Heart right ventricle (tissue), 16 donors: ENCODE measurements at regions not wholly inside any gene's neighbourhood (a gene's known extent, or its start where the extent isn't known, plus 50 kb on each side); places are given as distances from the start of the nearest gene placed in this dataset.

Experiments used
- ATAC-seq, 8 donors: fragments of 200-7000 bp; cut with Tn5 transposase; one replicate each; pipeline ENCODE4 v1.9.1; 2020; ENCODE audit warnings: mild to moderate bottlenecking in 8 of 8, moderate library complexity in 8 of 8, moderate number of reproducible peaks in 1 of 8
- DNase-seq, 2 donors: peaks; one replicate each; pipeline ENCODE4 v3.0.0-alpha.2; 2020
- H3K27ac ChIP-seq, 10 donors: fragments of 200-600 bp; sonication (generic) in 2 of 10; one replicate each; pipeline versions ENCODE4 v1.5.0 to v1.8.0; 2020 to 2022; ENCODE audit warnings: mild to moderate bottlenecking in 3 of 10
- H3K27me3 ChIP-seq, 7 donors: fragments of 200-600 bp; one replicate each; pipeline ENCODE4 v1.8.0; 2021 to 2022; ENCODE audit warnings: mild to moderate bottlenecking in 2 of 7
- H3K36me3 ChIP-seq, 9 donors: fragments of 200-600 bp; sonication (generic) in 1 of 9; one replicate each; pipeline versions ENCODE4 v1.5.0 to v1.8.0; 2020 to 2022; ENCODE audit warnings: mild to moderate bottlenecking in 2 of 9
- H3K4me1 ChIP-seq, 9 donors: fragments of 200-600 bp; sonication (generic) in 1 of 9; one replicate each; pipeline versions ENCODE4 v1.5.0 to v1.8.0; 2020 to 2022; ENCODE audit warnings: mild to moderate bottlenecking in 4 of 9
- H3K4me3 ChIP-seq, 10 donors: fragments of 200-600 bp; sonication (generic) in 2 of 10; one replicate each; pipeline versions ENCODE4 v1.5.0 to v1.8.0; 2020 to 2022; ENCODE audit warnings: mild to moderate bottlenecking in 7 of 10, moderate library complexity in 2 of 10
- H3K9me3 ChIP-seq, 11 donors: fragments of 200-600 bp in 10 of 11; sonication (generic) in 2 of 11; one replicate each; pipeline versions ENCODE4 v1.5.0 to v1.8.0; 2013 to 2022; ENCODE audit warnings: mild to moderate bottlenecking in 2 of 11, control low read depth in 1 of 11, moderate library complexity in 1 of 11
- WGBS, 2 donors: extraction: QIAGEN DNeasy Blood & Tissue Kit; methylation state at CpG; one replicate each; pipeline ENCODE4 v1.1.7; 2013; ENCODE audit warnings: inconsistent platforms in 1 of 2; 5-methylcytosine and 5-hydroxymethylcytosine counted together
- intact Hi-C, 10 donors: fragments of 100-400 bp; cut with DNase I; formaldehyde crosslinking; loops; one replicate each; pipeline versions ENCODE4 v1.11.1 to v1.14.2; 2022
- TF ChIP-seq, protein P1 (sequence below), 9 donors: fragments of 200-600 bp; sonication (generic) in 2 of 9; IDR thresholded peaks; one replicate each; pipeline versions ENCODE4 v1.5.0 to v1.8.0; 2021 to 2022; ENCODE audit warnings: antibody characterized with exemption in 9 of 9, mild to moderate bottlenecking in 5 of 9, moderate library complexity in 1 of 9
- donor health status: Arrhythmogenic right ventricular cardiomyopathy.
- donor health status: ischemic (EF 13 %, LVEDD 7.1; RV severe dilation, severe dysfunction).
- donor health status: healthy with polysubstance abuse.
- donor health status: DM: no; HTN: yes; CAD: no.
- donor health status: DM: no; HTN: no; CAD: no.
- donor health status: ischemic (EF 25% LVEDD 6.9; RV normal size, moderate dysfunction).
- donor health status: ischemic (EF 25% LVEDD 5.7; RV mildly dilated, moderate dysfunction).
- donor health status: healthy.
- donor health status: DM: yes; HTN: yes; CAD: no.
- donor health status: Ischemic cardiomyopathy.
- donor health status: ischemic (EF 35%, LVEDD 5.7; RV mildly dilated, moderate dysfunction).
- donor health status: nonischemic (EF 11% LVEDD 7.7; RV severe dilation, severe dysfunction).
- donor health status: DM: yes; HTN: yes; CAD: no.
- donor health status: PGD.
- donor health status: ischemic (EF 29% LVEDD 5.4; RV normal size, mild dysfunction).
- donor health status: nonischemic (EF 23%, LVEDD 6.1; RV moderate dilation, normal function).

DNA sequence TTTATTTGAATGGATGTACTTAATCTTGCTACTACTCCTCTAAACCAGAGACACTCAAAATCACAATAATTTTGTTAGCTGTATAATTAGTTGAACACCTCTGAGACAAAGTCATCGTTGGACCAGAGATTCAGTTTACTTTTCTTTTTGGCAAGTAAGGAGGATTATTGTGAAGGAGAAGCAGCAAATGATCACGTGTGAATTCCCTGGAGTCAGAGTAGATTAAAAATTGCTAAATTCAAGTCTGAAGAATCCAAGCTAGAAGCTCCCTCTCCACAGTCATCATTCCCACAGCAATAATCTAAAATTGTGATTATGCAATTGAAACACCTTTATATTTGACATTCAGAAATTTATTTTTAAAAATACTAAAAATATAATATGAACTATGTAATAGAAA is 484.4 kb downstream of the CMPK2 start:
- H3K27me3 ChIP-seq, result no peaks in the 10 kb centered on the region
- no peaks in the 10 kb centered on the region for H3K4me1 ChIP-seq
- 46 to 49% methylated on average over 2 of the region's 2 CpGs for WGBS, 2 donors
- TF ChIP-seq, protein P1, sequence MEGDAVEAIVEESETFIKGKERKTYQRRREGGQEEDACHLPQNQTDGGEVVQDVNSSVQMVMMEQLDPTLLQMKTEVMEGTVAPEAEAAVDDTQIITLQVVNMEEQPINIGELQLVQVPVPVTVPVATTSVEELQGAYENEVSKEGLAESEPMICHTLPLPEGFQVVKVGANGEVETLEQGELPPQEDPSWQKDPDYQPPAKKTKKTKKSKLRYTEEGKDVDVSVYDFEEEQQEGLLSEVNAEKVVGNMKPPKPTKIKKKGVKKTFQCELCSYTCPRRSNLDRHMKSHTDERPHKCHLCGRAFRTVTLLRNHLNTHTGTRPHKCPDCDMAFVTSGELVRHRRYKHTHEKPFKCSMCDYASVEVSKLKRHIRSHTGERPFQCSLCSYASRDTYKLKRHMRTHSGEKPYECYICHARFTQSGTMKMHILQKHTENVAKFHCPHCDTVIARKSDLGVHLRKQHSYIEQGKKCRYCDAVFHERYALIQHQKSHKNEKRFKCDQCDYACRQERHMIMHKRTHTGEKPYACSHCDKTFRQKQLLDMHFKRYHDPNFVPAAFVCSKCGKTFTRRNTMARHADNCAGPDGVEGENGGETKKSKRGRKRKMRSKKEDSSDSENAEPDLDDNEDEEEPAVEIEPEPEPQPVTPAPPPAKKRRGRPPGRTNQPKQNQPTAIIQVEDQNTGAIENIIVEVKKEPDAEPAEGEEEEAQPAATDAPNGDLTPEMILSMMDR (IDR thresholded peaks at IDR 0.05), result no peak
- no peaks in the 10 kb centered on the region for H3K36me3 ChIP-seq
- H3K9me3 ChIP-seq, result peaks cover 0 to 28% (median 7%) of the 10 kb centered on the region in 11 donors
- ATAC-seq (no peak), DNase-seq (no peak)
- no peak overlapping the region for H3K27ac ChIP-seq
- no peak overlapping the region for H3K4me3 ChIP-seq
- intact Hi-C loops, result no loop called here

- H3K27ac ChIP-seq, result no peak overlapping the region
- 88% methylated on average over 4 of the region's 4 CpGs for WGBS, 2 donors
- H3K4me1 ChIP-seq, result no peaks in the 10 kb centered on the region
- H3K27me3 ChIP-seq, result peaks cover 0 to 10% (median 0%) of the 10 kb centered on the region in 7 donors
- DNase-seq (no peak), ATAC-seq (no peak)
- TF ChIP-seq, protein P1 (IDR thresholded peaks at IDR 0.05), result no peak
- no peaks in the 10 kb centered on the region for H3K36me3 ChIP-seq
- intact Hi-C loops, result no loop called here
- peaks cover 0 to under 1% (median 0%) of the 10 kb centered on the region in 11 donors for H3K9me3 ChIP-seq
- H3K4me3 ChIP-seq, result no peak overlapping the region
These were observed 481.4 kb downstream of the CMPK2 start for GRCh38 chr2:6384341-6384740.

DNA sequence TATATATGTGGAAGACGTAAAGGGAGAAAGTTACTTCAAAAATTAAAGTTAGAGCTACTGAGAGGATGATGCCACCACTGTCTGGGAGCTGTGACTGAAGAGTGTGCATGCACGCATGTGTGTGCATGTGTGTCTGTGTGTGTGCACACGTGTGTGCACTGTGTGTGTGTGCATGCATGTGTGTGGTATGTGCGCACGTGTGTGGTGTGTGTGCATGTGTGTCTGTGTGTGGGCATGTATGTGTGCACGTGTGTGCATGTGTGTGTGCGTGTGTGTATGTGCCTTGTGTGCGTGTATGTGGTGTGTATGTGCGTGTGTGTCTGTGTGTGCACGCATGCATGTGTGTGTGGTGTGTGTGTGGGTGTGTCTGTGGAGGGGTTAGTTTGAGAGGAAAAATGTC is 473.4 kb downstream of the CMPK2 start:
- peaks cover 0 to 10% (median 0%) of the 10 kb centered on the region in 7 donors for H3K27me3 ChIP-seq
- H3K36me3 ChIP-seq, result no peaks in the 10 kb centered on the region
- H3K4me1 ChIP-seq, result no peaks in the 10 kb centered on the region
- no peak for ATAC-seq
- intact Hi-C loops, result no loop called here
- H3K27ac ChIP-seq, result no peak overlapping the region
- WGBS, 2 donors, result 87 to 92% methylated on average over 10 of the region's 10 CpGs
- peaks cover 0 to 15% (median 0%) of the 10 kb centered on the region in 11 donors for H3K9me3 ChIP-seq
- no peak overlapping the region for H3K4me3 ChIP-seq
- DNase-seq, result no peak
- TF ChIP-seq, protein P1 (IDR thresholded peaks at IDR 0.05), result no peak

DNA sequence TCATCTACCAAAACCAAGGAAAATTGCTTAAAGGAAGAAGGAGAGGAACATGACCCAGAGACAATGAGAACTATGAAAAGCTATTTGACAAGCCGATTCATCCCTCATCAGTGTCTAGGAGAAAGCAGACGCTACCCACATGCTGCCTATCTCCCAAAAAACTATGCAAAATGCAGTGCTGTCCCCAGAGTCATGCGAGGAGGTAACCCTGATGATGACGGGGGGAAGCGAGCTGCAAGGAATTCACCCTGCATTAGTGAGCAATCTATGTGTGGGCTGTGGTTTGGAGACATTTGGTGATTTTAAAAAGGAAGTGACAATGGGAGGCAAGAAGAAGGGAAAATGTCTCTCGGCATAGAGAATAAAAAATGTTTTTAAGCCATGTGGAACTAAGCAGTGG is 472.7 kb downstream of the CMPK2 start:
- 44 to 57% methylated on average over 6 of the region's 6 CpGs for WGBS, 2 donors
- H3K27ac ChIP-seq, result no peak overlapping the region

More for the DNA sequence above, 472.7 kb downstream of the CMPK2 start:
- DNase-seq (no peak), ATAC-seq (no peak)
- H3K36me3 ChIP-seq, result no peaks in the 10 kb centered on the region
- H3K9me3 ChIP-seq, result peaks cover 0 to 15% (median 0%) of the 10 kb centered on the region in 11 donors
- TF ChIP-seq, protein P1 (IDR thresholded peaks at IDR 0.05), result no peak
- intact Hi-C loops, result no loop called here
- H3K4me3 ChIP-seq, result no peak overlapping the region
- no peaks in the 10 kb centered on the region for H3K4me1 ChIP-seq
- H3K27me3 ChIP-seq, result peaks cover 0 to 4% (median 0%) of the 10 kb centered on the region in 7 donors
